HEK293 (cell line): ENCODE measurements at regions not wholly inside any gene's neighbourhood (a gene's known extent, or its start where the extent isn't known, plus 50 kb on each side); places are given as distances from the start of the nearest gene placed in this dataset.

Experiments used
- CTCF ChIP-seq: fragments of 450-650 bp; formaldehyde crosslinking; IDR thresholded peaks from 2 replicates; pipeline ENCODE4 v1.5.1; 2016; ENCODE audit warnings: missing biosample characterization, missing genetic modification characterization
- KLF9 ChIP-seq: fragments of 450-650 bp; formaldehyde crosslinking; IDR thresholded peaks from 2 replicates; pipeline ENCODE4 v1.5.1; 2016; ENCODE audit warnings: missing biosample characterization, missing genetic modification characterization, low read depth
- PRDM2 ChIP-seq: fragments of 450-650 bp; formaldehyde crosslinking; IDR thresholded peaks from 2 replicates; pipeline ENCODE4 v1.5.1; 2016; ENCODE audit warnings: missing biosample characterization, missing genetic modification characterization, borderline replicate concordance
- PRDM4 ChIP-seq: fragments of 450-650 bp; formaldehyde crosslinking; IDR thresholded peaks from 2 replicates; pipeline ENCODE4 v1.5.1; 2017; ENCODE audit warnings: missing biosample characterization, missing genetic modification characterization
- REST ChIP-seq: fragments of 450-650 bp; formaldehyde crosslinking; IDR thresholded peaks from 2 replicates; pipeline ENCODE4 v1.5.1; 2016; ENCODE audit warnings: missing biosample characterization, missing genetic modification characterization
- YY1 ChIP-seq: fragments of 450-650 bp; formaldehyde crosslinking; IDR thresholded peaks from 2 replicates; pipeline ENCODE4 v1.5.1; 2018; ENCODE audit warnings: missing biosample characterization, missing genetic modification characterization
- ZBTB21 ChIP-seq: fragments of 450-650 bp; formaldehyde crosslinking; IDR thresholded peaks from 2 replicates; pipeline ENCODE4 v1.5.1; 2017; ENCODE audit warnings: missing biosample characterization, missing genetic modification characterization
- ZNF114 ChIP-seq: fragments of 450-650 bp; formaldehyde crosslinking; IDR thresholded peaks from 2 replicates; pipeline ENCODE4 v1.5.0; 2017; ENCODE audit warnings: missing biosample characterization, missing genetic modification characterization
- ZNF311 ChIP-seq: fragments of 450-650 bp; formaldehyde crosslinking; IDR thresholded peaks from 2 replicates; pipeline ENCODE4 v1.5.1; 2017; ENCODE audit warnings: missing biosample characterization, missing genetic modification characterization, borderline replicate concordance
- ZNF398 ChIP-seq: fragments of 450-650 bp; formaldehyde crosslinking; IDR thresholded peaks from 2 replicates; pipeline ENCODE4 v1.5.1; 2017; ENCODE audit warnings: missing biosample characterization, missing genetic modification characterization
- ZNF629 ChIP-seq: fragments of 450-650 bp; formaldehyde crosslinking; IDR thresholded peaks from 2 replicates; pipeline ENCODE4 v1.5.1; 2017; ENCODE audit warnings: missing biosample characterization, missing genetic modification characterization
- ZSCAN30 ChIP-seq: fragments of 450-650 bp; IDR thresholded peaks from 2 replicates; pipeline ENCODE4 v1.5.1; 2018; ENCODE audit warnings: missing biosample characterization, mild to moderate bottlenecking, missing genetic modification characterization, moderate library complexity

GRCh38 chr20:51211191-51211590 is 188.3 kb upstream of the KCNG1 start:
- TF ChIP-seq CTCF (tag by site-specific recombination) (no peak), ZNF114 (no peak), ZNF398 (tag by site-specific recombination) (no peak), YY1 (no peak), REST (tag by site-specific recombination) (no peak), PRDM2 (tag by site-specific recombination) (no peak), PRDM4 (tag by site-specific recombination) (no peak), ZNF311 (tag by site-specific recombination) (no peak), ZSCAN30 (no peak), KLF9 (tag by site-specific recombination) (no peak), ZNF629 (tag by site-specific recombination) (no peak), ZBTB21 (no peak)
